GM12878 (cell line): ENCODE measurements at regions not wholly inside any gene's neighbourhood (a gene's known extent, or its start where the extent isn't known, plus 50 kb on each side); places are given as distances from the start of the nearest gene placed in this dataset.
A peak's percentile ranks its signal among the peaks of the same experiment; 100 is the strongest.

ENCODE experiments used
- ATAC-seq: fragments of 200-7000 bp; cut with Tn5 transposase; 3 replicates; pipeline ENCODE4 v1.9.1; 2020; ENCODE audit warnings: mild to moderate bottlenecking, moderate library complexity
- BruUV-seq: library from RNA; stranded (reverse); fragments of 400-500 nt; replicated peaks from 2 replicates; lab custom pipeline; 2021; lab: Mats Ljungman, UMichigan
- CTCF ChIA-PET: fragments of 300-600 bp; sonication (Branson Sonifier 250); formaldehyde crosslinking; extraction: SDS; loops from one replicate; lab custom pipeline; 2021; ENCODE audit warnings: inconsistent platforms; lab: Yijun Ruan, JAX
- POLR2A ChIA-PET: fragments of 350-600 bp; formaldehyde crosslinking; extraction: SDS; loops from one replicate; lab custom pipeline; 2021; ENCODE audit warnings: inconsistent platforms; lab: Charles Lee
- RAD21 ChIA-PET: fragments of 300-600 bp; sonication (Branson Sonifier 250); formaldehyde crosslinking; loops from one replicate; lab custom pipeline; 2023; ENCODE audit warnings: antibody characterized with exemption; ENCODE audit not compliant: unreplicated experiment; lab: Charles Lee
- SMC1A ChIA-PET: fragments of 300-600 bp; sonication (Branson Sonifier 250); formaldehyde crosslinking; loops from one replicate; lab custom pipeline; 2023; ENCODE audit not compliant: unreplicated experiment, uncharacterized antibody; lab: Charles Lee
- DNase-seq: peaks from one replicate; pipeline ENCODE4 v3.0.0-alpha.2; 2011; ENCODE audit warnings: low read depth, low spot score
- FAIRE-seq: peaks from 3 replicates; lab custom pipeline; 2011; peaks lifted over from hg19 to GRCh38; lab: Jason Lieb, UNC
- H2AFZ ChIP-seq: 2 replicates; pipeline ENCODE4 v1.6.0; 2011; ENCODE audit warnings: low read depth, low read length, control low read depth; ENCODE audit not compliant: control insufficient read depth
- H3K27ac ChIP-seq: 2 replicates; pipeline ENCODE4 v1.5.1; 2011; ENCODE audit warnings: control low read depth; ENCODE audit not compliant: control insufficient read depth, insufficient read depth
- H3K27me3 ChIP-seq, 2 experiments: replicated peaks in 1 of 2; 2 replicates each; pipeline versions ENCODE4 v1.6.0 to v1.6.1; 2011; ENCODE audit warnings: low read length in 1 of 2; ENCODE audit not compliant: control insufficient read depth in 2 of 2, insufficient read depth in 2 of 2
- H3K36me3 ChIP-seq, 2 experiments: 2 replicates each; pipeline ENCODE4 v1.5.1; 2011; ENCODE audit warnings: low read length in 1 of 2; ENCODE audit not compliant: control insufficient read depth in 2 of 2, insufficient read depth in 2 of 2
- H3K4me1 ChIP-seq: 2 replicates; pipeline ENCODE4 v1.6.1; 2011; ENCODE audit warnings: mild to moderate bottlenecking, low read length, moderate library complexity, mixed read lengths; ENCODE audit not compliant: control insufficient read depth, insufficient read depth
- H3K4me2 ChIP-seq: 2 replicates; pipeline ENCODE4 v1.6.0; 2011; ENCODE audit warnings: control low read depth; ENCODE audit not compliant: control insufficient read depth, insufficient read depth
- H3K4me3 ChIP-seq: fragments of 200-600 bp; sonication (generic); 2 replicates; pipeline ENCODE4 v1.5.1; 2016
- H3K79me2 ChIP-seq: 2 replicates; pipeline ENCODE4 v1.6.0; 2011; ENCODE audit warnings: low read length; ENCODE audit not compliant: control insufficient read depth, insufficient read depth
- H3K9ac ChIP-seq: 2 replicates; pipeline ENCODE4 v1.8.0; 2011; ENCODE audit warnings: low read length, control low read depth, mixed read lengths; ENCODE audit not compliant: control insufficient read depth, insufficient read depth
- H3K9me3 ChIP-seq: replicated peaks from 3 replicates; pipeline ENCODE4 v1.5.1; 2011; ENCODE audit warnings: mild to moderate bottlenecking, low read length; ENCODE audit not compliant: control insufficient read depth, insufficient read depth
- H4K20me1 ChIP-seq: 2 replicates; pipeline ENCODE4 v1.6.0; 2011; ENCODE audit not compliant: control insufficient read depth, insufficient read depth
- ASH2L ChIP-seq: fragments of 300-600, 200-600 bp; sonication (generic); IDR thresholded peaks from 2 replicates; pipeline ENCODE4 v1.6.1; 2017; ENCODE audit warnings: low read depth, mild to moderate bottlenecking, borderline replicate concordance
- CREM ChIP-seq: IDR thresholded peaks from 2 replicates; pipeline ENCODE4 v1.6.1; 2014; ENCODE audit warnings: antibody characterized with exemption, low read depth
- KDM1A ChIP-seq: fragments of 200-600 bp; sonication (generic); IDR thresholded peaks from 2 replicates; pipeline ENCODE4 v1.6.1; 2016; ENCODE audit warnings: borderline replicate concordance
- MAX ChIP-seq: IDR thresholded peaks from 2 replicates; pipeline ENCODE4 v1.6.1; 2012; ENCODE audit warnings: low read depth, low read length, improper control_type of control experiment
- NFYB ChIP-seq: IDR thresholded peaks from 2 replicates; pipeline ENCODE4 v1.6.1; 2011; ENCODE audit warnings: low read depth, mild to moderate bottlenecking, low read length, improper control_type of control experiment, moderate library complexity; ENCODE audit not compliant: insufficient read depth
- NRF1 ChIP-seq: conservative IDR thresholded peaks from 2 replicates; pipeline ENCODE4 v1.6.1; 2011; ENCODE audit warnings: mild to moderate bottlenecking, low read depth, low read length, improper control_type of control experiment
- RB1 ChIP-seq: fragments of 450-650 bp; formaldehyde crosslinking; IDR thresholded peaks from 2 replicates; pipeline ENCODE4 v1.6.1; 2017; ENCODE audit warnings: mild to moderate bottlenecking, borderline replicate concordance
- ZBTB40 ChIP-seq: fragments of 450-650 bp; IDR thresholded peaks from 2 replicates; pipeline ENCODE4 v1.6.1; 2016; ENCODE audit warnings: mild to moderate bottlenecking, moderate library complexity, borderline replicate concordance
- ZNF217 ChIP-seq: fragments of 450-650 bp; IDR thresholded peaks from 2 replicates; pipeline ENCODE4 v1.6.1; 2017; ENCODE audit warnings: antibody characterized with exemption, mild to moderate bottlenecking
- ZNF24 ChIP-seq: fragments of 450-650 bp; IDR thresholded peaks from 2 replicates; pipeline ENCODE4 v1.6.1; 2017; ENCODE audit warnings: antibody characterized with exemption, mild to moderate bottlenecking
- WGBS: methylation state at CpG from one replicate; pipeline ENCODE4 v1.1.6; 2016; ENCODE audit warnings: low lambda C conversion rate; ENCODE audit not compliant: insufficient replicate concordance, insufficient coverage; ENCODE audit errors: missing lambda C conversion rate; 5-methylcytosine and 5-hydroxymethylcytosine counted together
- in situ Hi-C: fragments of 300-500 bp; cut with MboI; formaldehyde crosslinking; loops from 9 replicates; pipeline ENCODE4 v1.14.3; 2018; ENCODE audit warnings: mixed read lengths
- intact Hi-C: fragments of 100-400 bp; cut with micrococcal nuclease; formaldehyde crosslinking; loops from one replicate; pipeline ENCODE4 v1.14.2; 2022; ENCODE audit not compliant: unreplicated experiment
- TF ChIP-seq, protein P1 (sequence below): IDR thresholded peaks from 2 replicates; pipeline ENCODE4 v1.6.1; 2011; ENCODE audit warnings: low read depth, mild to moderate bottlenecking, low read length, moderate library complexity, borderline replicate concordance; ENCODE audit errors: extremely low read depth
- TF ChIP-seq, protein P2 (sequence below): fragments of 450-650 bp; formaldehyde crosslinking; IDR thresholded peaks from 2 replicates; pipeline ENCODE4 v1.4.0; 2022; ENCODE audit warnings: mild to moderate bottlenecking, moderate library complexity
- TF ChIP-seq, protein P3 (sequence below): fragments of 150-350 bp; IDR thresholded peaks from 2 replicates; pipeline ENCODE4 v1.6.1; 2014; ENCODE audit warnings: mild to moderate bottlenecking, low read depth, low read length

DNA sequence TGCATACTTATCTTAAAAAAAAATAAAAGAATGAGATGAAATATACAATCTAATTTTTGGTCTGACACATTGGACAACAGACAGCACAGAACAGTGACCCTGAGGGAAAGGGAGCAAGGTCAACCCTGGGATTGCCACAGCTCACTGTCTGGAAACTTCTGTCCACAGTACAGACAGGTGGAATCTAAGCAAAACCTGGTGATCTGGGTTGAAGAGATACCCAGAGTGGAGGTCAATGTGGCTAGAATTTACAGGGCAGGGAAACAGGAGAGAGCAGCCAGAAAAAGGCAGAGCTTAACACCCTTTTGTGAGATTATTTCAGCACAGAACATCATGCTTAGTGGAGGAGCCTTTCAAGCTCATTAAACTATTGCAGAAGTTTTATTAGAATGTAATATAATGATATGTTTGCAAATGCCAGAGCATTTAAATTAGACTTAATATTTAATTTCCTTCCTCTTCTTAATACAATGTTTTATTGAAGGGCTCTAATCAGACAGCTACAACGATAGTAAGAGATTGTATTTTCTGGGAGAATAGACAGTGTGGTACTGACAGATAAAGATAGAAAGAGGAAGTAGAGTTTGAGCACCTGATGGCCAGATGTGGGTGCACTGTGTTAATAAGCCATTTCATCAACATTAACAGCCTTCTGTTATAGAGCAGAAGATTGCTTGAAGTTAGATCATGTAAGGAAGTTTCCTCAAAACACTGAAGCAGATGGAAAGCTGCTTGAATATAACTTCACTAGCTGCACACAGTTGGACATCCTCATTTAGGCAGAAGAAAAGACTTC is 309.4 kb downstream of the HGF start:
- Histone ChIP-seq H3K4me3 (no peak overlapping the region), H3K36me3 (no peaks in the 10 kb centered on the region), H4K20me1 (no peaks in the 10 kb centered on the region), H3K4me2 (no peak overlapping the region), H2AFZ (no peak overlapping the region), H3K27me3 (no peaks in the 10 kb centered on the region), H3K79me2 (no peaks in the 10 kb centered on the region), H3K9ac (no peak overlapping the region), H3K27ac (no peak overlapping the region), H3K9me3 (no peaks in the 10 kb centered on the region), H3K4me1 (no peaks in the 10 kb centered on the region)
- CTCF ChIA-PET = interaction anchor here (0.6 to 1.7 kb wide), 3 partner anchors 10 to 24 kb away, joined by 4 to 5 read pairs (median 5); no protein-coding TSS in a partner anchor
- DNase-seq (no peak), ATAC-seq (peak; percentile 53; the same call in 2 of the 3 replicates), FAIRE-seq (no peak)
- in situ Hi-C loops (loop anchor here (5.0 kb wide), 1 partner anchor 758 kb away; no protein-coding TSS in a partner anchor), intact Hi-C loops (no loop called here)
- RAD21 ChIA-PET = no interaction called here
- POLR2A ChIA-PET = no interaction called here
- no TSS peak for BruUV-seq
- WGBS = 15% methylated on average over 1 of the region's 1 CpG
- SMC1A ChIA-PET = interaction anchor here (0.6 kb wide), 1 partner anchor 926 kb away, joined by 3 read pairs; no protein-coding TSS in a partner anchor
- TF ChIP-seq KDM1A = no peak
- TF ChIP-seq, protein P1, sequence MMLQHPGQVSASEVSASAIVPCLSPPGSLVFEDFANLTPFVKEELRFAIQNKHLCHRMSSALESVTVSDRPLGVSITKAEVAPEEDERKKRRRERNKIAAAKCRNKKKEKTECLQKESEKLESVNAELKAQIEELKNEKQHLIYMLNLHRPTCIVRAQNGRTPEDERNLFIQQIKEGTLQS = no peak
- no peak for TF ChIP-seq CREM
- TF ChIP-seq, protein P2, sequence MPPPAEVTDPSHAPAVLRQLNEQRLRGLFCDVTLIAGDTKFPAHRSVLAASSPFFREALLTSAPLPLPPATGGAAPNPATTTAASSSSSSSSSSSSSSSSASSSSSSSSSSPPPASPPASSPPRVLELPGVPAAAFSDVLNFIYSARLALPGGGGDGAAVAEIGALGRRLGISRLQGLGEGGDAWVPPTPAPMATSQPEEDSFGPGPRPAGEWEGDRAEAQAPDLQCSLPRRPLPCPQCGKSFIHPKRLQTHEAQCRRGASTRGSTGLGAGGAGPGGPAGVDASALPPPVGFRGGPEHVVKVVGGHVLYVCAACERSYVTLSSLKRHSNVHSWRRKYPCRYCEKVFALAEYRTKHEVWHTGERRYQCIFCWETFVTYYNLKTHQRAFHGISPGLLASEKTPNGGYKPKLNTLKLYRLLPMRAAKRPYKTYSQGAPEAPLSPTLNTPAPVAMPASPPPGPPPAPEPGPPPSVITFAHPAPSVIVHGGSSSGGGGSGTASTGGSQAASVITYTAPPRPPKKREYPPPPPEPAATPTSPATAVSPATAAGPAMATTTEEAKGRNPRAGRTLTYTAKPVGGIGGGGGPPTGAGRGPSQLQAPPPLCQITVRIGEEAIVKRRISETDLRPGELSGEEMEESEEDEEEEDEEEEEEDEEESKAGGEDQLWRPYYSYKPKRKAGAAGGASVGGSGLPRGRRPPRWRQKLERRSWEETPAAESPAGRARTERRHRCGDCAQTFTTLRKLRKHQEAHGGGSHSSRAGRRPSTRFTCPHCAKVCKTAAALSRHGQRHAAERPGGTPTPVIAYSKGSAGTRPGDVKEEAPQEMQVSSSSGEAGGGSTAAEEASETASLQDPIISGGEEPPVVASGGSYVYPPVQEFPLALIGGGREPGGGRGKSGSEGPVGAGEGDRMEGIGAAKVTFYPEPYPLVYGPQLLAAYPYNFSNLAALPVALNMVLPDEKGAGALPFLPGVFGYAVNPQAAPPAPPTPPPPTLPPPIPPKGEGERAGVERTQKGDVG = no peak
- TF ChIP-seq, protein P3, sequence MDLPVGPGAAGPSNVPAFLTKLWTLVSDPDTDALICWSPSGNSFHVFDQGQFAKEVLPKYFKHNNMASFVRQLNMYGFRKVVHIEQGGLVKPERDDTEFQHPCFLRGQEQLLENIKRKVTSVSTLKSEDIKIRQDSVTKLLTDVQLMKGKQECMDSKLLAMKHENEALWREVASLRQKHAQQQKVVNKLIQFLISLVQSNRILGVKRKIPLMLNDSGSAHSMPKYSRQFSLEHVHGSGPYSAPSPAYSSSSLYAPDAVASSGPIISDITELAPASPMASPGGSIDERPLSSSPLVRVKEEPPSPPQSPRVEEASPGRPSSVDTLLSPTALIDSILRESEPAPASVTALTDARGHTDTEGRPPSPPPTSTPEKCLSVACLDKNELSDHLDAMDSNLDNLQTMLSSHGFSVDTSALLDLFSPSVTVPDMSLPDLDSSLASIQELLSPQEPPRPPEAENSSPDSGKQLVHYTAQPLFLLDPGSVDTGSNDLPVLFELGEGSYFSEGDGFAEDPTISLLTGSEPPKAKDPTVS = no peak
- TF ChIP-seq NFYB = no peak
- TF ChIP-seq ZBTB40 = no peak
- TF ChIP-seq MAX = no peak
- TF ChIP-seq RB1 = no peak
- TF ChIP-seq ZNF217 = no peak
- no peak for TF ChIP-seq ASH2L
- no peak for TF ChIP-seq NRF1
- no peak for TF ChIP-seq ZNF24
